SKM-1 (cell line): ENCODE measurements at regions not wholly inside any gene's neighbourhood (a gene's known extent, or its start where the extent isn't known, plus 50 kb on each side); places are given as distances from the start of the nearest gene placed in this dataset.
A peak's percentile ranks its signal among the peaks of the same experiment; 100 is the strongest.
"Not testable (repeated sequence)": the region's sequence is repeated elsewhere in the genome, so short reads cannot be mapped to it uniquely, and the experiment has no call there.

Experiments used
- DNase-seq: peaks from one replicate; lab custom pipeline; 2025; ENCODE audit not compliant: unreplicated experiment; lab: John Stamatoyannopoulos, UW

DNA sequence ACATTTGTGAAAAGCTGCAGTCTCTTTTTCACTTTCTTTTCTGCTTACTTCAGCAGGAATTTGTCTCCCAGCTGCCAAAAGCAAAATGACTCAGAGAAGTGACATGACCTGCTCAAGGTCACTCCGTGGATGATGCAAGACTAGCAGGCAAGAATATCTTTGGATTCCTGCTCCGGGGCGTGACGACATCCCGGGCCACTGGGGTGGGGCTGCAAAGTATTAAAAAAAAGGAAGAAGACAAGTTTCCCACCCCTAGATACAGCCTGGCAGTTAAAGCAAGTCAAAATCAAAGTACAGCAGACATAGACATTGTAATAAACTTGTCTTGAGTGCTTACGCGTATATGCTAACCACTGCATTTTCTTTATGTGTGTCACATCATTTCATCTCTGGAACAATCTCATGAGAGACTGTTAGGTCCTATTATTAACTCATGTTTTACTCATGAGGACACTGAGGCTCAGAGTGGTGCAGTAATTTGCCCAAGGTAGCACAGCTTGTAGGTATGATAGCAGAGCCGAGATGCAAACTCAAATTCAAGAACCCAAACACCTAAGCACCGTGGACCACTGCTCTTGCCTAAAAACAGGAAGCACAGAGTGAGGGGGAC lies 485.2 kb upstream of the PROK2 start:
- DNase-seq = peak; percentile 71

- no peak for DNase-seq
Observed at GRCh38 chr3:72269475-72269874, 484.5 kb upstream of the PROK2 start.

- DNase-seq = not testable (repeated sequence)
Observed at GRCh38 chr3:72266921-72267524, 482.1 kb upstream of the PROK2 start.

DNA sequence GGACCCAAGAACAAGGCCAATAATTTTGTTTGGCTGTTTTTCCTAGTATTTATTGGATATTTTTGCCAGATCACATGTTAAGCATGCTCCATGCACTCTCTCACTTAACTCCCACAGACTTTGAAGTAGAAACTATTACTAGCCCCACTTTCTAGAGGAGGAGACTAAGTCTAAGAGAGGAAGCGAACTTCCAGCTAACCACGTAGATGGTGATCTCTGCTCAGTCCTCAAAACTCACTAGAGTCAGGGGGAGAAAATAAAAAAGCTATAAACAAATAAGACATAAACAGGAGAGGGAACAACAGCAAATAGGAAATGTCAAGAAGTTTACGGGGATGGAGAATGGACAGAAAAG lies 481.0 kb upstream of the PROK2 start:
- no peak for DNase-seq

DNA sequence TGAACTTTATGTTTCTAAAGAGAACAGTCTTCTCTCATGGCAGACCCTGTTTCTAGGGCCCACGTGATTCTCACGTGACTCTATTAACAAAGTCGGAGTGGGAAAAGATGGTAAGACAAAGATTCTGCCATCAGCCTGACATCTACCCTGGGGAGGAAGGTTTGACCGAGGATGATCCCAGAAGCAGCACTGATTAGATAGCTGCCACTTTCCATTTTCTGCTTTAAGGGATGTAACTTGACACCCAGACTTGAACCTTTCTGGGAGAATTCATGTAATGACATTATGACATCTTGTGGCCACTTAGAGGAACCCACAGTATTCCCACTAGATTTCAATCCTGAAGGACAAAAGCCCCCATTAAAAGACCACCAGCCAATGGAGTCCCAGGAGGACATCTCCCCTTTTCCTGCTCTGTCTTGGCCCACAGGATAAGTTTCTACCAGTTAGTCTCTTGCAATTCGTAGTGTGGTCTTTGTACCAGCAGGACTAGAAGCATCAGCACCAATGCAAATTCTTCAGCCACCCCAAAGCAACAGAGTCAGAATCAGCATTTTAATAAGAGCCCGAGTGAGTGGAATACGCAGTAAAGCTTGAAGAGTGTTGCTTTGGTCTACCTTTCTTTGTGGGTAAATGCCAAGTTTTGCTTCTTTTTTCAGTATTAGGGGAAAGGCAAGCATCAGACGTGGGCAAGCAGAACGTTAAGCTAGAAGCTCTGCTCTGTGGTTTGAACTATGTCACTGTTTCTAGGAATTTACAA lies 480.5 kb upstream of the PROK2 start:
- DNase-seq = no peak

- DNase-seq = no peak
Observed at GRCh38 chr3:72263223-72263990, 478.5 kb upstream of the PROK2 start.

DNA sequence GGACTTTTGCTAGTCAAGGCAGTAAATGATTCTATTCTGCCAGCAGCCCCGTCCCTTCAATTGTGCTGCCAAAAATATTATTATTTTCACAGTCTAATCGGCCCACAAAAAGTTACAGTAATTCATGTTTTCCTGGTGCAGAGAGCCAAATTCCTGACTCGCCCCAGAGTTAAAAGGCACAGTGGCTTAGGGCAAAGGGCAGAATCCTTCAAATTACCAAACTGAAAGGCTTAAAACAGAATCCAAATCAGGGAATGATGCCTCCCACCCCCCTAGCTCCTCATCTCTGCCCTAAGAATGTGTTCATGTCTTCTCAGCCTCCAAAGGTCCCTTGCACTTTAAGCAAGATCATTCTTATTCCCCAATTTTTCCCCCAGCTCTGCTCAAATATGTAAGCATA lies 477.8 kb upstream of the PROK2 start:
- DNase-seq = no peak

DNA sequence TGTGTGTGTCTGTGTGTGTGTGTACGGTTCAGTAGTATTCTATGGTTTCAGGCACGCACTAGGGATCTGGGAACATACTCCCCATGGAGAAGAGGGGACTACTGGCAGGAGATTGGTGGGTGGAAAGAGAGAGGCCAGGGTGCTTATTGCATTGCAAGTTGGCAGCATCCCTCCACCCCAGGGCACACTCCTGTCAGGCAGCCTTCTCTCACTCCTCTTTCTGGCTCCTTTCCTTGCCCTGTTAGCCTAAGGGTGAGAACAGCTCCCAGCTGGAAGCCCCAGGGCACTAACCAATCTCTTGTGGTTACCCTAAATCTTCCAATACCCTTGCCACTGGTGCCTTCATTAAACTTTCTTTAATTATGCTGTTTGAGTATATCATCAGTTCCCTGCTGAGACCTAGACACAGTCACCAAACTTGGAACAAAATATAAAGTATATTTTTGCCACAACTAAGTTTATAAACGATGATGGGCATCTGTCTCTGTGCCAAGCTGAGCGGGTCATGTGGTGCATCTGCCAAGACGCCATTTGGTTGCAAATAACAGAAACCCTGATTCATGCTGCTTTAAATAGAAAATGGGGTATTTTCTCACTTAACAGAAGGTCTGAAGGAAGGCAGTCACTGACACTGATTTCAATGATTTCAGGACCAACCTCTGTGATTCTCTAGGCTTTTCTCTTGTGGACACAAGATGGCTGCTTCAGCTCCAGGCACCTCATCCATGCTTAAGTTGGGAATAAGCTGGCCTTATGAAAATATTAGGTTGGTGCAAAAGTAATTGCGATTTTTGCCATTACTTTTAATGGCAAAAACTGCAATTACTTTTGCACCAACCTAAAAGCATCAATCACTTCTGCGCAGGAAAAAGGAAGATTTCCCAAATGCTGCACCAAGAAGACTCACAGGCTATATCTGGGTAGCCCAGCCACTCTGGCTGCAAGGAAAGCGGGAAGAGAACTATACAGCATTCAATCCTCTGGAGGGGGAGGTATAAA lies 476.9 kb upstream of the PROK2 start:
- no peak for DNase-seq

GRCh38 chr3:72260588-72260910 lies 475.6 kb upstream of the PROK2 start:
- DNase-seq = no peak

DNA sequence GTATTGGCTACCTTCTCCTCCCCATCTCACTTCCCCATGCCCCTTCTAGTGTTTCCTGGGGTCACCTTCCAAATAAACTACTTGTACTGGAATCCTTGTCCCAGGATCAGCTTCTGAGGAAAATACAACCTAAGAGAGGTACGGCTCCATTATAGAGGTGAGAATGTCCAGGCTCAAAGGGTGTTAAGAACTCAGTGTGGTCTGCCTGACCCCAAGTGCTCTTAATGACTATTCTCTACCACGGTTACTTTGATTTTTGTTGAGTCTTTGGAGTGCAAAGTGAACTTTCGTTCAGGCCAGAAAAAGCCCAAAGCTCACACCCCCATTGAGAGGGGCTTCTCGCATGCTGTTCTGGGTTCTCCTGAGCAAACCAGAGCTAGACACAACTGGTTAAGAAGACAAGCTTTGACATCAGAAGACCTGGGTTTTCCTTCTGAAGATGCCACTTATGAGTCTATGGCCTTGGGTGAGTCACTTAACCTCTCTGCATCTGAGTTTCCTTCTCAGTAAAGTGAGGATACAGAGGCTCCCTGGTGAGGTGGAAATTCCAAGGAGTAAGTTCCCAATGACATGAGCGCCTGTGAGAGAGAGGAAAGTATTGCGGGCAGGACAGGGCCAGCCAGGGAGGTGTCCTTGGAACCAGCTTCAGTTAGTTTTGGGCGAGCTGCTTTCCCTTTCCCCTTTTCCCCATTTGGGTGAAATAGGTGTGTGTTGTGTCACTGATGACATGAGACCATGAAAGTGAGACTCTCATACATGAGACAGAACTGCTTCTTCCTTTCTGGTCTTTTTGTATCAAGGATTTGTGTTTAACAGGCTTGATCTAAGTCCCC lies 475.0 kb upstream of the PROK2 start:
- no peak for DNase-seq

DNA sequence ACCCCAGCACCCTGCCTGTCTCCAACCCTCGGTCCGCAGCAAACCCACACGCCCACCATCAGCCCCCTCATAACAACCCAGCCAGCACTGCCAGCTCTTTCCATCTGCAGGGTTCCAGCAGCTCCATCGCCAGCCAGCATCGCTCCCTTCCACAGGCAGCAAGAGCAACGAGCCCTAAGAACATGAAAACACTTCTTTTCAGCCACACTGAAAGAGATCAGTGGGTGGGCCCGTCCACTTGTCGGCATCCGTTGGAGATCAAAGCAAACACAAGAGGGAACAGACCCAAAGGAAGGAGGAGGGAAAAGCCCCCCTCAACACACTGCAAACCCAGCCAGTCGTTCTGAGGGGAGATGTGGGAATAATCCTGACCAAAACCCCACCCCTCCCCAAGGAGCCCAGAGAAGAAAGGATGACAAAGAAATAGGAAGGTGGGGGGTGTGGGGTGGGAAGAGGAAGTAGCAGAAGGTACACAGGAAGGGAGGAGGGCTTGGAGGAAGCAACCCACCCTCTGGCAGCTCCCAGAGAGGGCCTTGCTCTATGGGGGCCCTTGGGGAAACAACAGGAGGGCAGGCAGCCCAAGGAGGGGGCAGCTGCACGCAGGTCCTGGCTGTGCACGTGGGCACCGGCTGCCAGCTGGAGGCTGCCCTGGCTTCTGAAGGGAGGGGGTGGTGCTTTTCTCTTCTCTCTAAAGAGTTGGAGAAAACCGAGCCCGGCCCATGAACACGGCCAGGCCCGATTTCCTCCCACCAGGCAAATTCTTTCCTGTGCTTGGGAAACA lies 473.6 kb upstream of the PROK2 start:
- no peak for DNase-seq

DNA sequence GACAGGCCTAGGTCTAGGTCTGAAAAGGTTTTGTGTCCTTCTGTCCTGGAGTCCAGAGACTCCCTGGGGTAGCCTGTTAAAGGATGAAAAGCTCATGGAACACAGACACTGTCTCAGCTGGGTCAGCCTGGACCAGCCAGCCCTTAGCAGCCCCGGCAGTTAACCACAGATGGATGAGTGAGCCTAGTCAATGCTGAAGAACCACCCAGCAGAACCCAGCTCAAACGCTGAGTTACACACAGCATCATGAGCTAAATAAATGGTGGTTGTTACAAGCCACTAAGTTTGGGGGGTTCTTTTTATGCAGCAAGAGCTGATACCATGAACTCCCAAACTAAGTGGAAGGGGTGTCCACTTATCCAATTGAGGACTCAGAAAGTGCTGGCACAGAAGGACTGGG lies 472.8 kb upstream of the PROK2 start:
- DNase-seq = no peak

- DNase-seq = no peak
Observed at GRCh38 chr3:72257203-72257602, 472.3 kb upstream of the PROK2 start.

DNA sequence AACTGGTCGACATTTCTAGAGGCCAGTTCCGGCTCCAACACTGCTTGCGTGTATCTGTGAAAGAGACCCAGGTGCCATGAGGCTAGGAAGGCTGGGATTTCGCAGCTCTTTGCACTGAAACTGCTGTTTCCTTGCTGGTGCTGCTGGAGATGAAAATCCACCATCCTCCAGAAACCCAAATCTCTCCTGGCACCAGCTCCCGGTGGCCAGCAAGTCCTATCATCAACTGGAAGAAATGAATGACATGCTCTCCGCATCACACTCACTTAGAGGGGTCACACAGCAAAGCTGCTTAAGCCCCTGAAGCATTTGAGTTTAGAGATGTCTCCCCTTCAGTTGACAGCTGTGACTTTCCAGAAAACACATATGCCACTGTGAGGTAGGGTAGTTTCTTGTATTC lies 471.8 kb upstream of the PROK2 start:
- no peak for DNase-seq

DNA sequence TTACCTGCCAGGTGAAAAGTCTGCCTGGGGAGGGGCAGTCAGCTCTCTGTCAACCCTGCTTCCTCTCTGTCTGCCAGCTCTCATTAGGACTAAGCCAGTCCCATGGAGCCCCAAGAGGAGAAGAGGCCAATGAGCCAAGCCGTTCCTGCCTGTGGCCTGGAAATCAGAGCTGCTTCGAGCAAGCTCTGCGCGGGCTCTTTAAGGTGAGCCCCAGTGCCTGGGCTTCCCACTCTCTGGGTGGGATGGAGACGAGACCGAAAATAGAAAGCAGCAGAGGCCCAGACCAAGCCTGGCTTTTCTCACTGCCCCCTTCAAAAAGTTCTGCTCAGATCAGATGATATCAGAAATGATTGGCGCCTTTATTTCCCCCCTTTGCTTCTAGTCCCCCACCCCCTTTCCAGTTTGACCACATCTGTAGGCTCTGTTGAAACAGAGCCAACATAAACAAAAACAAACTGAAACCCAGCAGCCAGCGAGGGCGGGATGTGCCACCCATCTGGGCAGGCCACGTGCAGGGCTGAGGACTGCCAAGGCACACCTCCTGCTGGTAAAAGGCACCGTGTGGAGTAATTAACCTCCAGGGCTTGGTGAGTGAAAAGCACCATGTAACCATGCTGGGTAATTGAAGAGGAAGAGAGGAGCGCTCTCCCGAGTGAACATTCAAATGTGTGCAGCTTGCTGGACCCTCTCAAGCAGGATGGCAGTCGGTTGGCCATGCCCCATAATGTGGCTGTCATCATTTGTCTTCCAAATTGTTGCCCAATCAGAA lies 471.0 kb upstream of the PROK2 start:
- DNase-seq = no peak

- no peak for DNase-seq
Observed at GRCh38 chr3:72255191-72255590, 470.2 kb upstream of the PROK2 start.

DNA sequence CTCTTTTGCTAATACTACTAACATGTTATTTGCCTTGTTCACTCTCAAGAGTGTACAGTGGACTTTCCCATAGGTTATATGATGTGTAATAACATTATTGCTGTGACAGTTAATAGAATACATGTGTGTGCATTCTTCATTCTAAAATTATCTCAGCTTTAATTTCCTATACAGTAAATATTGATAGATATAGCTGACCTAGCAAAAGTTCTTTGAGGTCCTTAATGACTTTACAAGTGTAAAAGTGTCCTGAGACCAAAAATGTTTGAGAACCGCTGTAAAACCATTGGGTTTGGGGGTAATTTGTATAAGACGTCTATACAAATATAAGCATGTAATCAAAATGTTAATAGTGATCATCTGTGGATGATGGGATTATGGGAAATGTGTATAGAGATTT lies 469.5 kb upstream of the PROK2 start:
- no peak for DNase-seq

- DNase-seq = no peak
Observed at GRCh38 chr3:72250725-72251124, 465.8 kb upstream of the PROK2 start.
